H1 (cell line): ENCODE measurements at regions not wholly inside any gene's neighbourhood (a gene's known extent, or its start where the extent isn't known, plus 50 kb on each side); places are given as distances from the start of the nearest gene placed in this dataset.

ENCODE experiments used
- ASH2L ChIP-seq: fragments of 200-600, 300-600 bp; sonication (generic); IDR thresholded peaks from one replicate; pipeline ENCODE4 v1.7.1; 2017; ENCODE audit warnings: low read length
- FOSL1 ChIP-seq: IDR thresholded peaks from 2 replicates; pipeline ENCODE4 v1.6.1; 2011; ENCODE audit warnings: mild to moderate bottlenecking, low read depth, low read length, moderate library complexity; ENCODE audit not compliant: insufficient read depth
- GTF2F1 ChIP-seq: IDR thresholded peaks from 2 replicates; pipeline ENCODE4 v1.6.1; 2012; ENCODE audit warnings: low read depth, low read length, improper control_type of control experiment, borderline replicate concordance
- KDM4A ChIP-seq: IDR thresholded peaks from one replicate; pipeline ENCODE4 v1.7.1; 2012; ENCODE audit warnings: low read depth, mild to moderate bottlenecking, moderate library complexity, low read length, inconsistent platforms; ENCODE audit not compliant: severe bottlenecking
- PHF8 ChIP-seq: fragments of 200-600 bp; sonication (generic); conservative IDR thresholded peaks from 2 replicates; pipeline ENCODE4 v1.7.1; 2012; ENCODE audit warnings: low read depth, mild to moderate bottlenecking, inconsistent platforms, low read length, moderate library complexity
- SRF ChIP-seq: IDR thresholded peaks from 2 replicates; pipeline ENCODE4 v1.6.1; 2011; ENCODE audit warnings: mild to moderate bottlenecking, low read depth, low read length, moderate library complexity
- YY1 ChIP-seq: IDR thresholded peaks from 2 replicates; pipeline ENCODE4 v1.6.1; 2011; ENCODE audit warnings: low read depth, mild to moderate bottlenecking, low read length

GRCh38 chr13:109565877-109566276 is 220.5 kb downstream of the IRS2 start (continued):
- TF ChIP-seq YY1 (no peak), FOSL1 (no peak), KDM4A (no peak), ASH2L (no peak), GTF2F1 (no peak), SRF (no peak), PHF8 (no peak)
